HL-60 (cell line): ENCODE measurements at regions not wholly inside any gene's neighbourhood (a gene's known extent, or its start where the extent isn't known, plus 50 kb on each side); places are given as distances from the start of the nearest gene placed in this dataset.

ENCODE experiments used
- DNase-seq, 2 experiments: peaks; one replicate each; pipeline ENCODE4 v3.0.0-alpha.2; 2010 to 2020; ENCODE audit warnings: low read depth in 1 of 2, low spot score in 1 of 2
- H3K27ac ChIP-seq: fragments of 250-450 bp; sonication (Bioruptor Pico); replicated peaks from 2 replicates; pipeline ENCODE4 v1.5.1; 2020; ENCODE audit warnings: mild to moderate bottlenecking, moderate library complexity
- H3K27me3 ChIP-seq: fragments of 250-450 bp; sonication (Bioruptor Pico); 2 replicates; pipeline ENCODE4 v1.5.1; 2021; ENCODE audit warnings: mild to moderate bottlenecking, moderate library complexity; ENCODE audit not compliant: insufficient read depth, poor library complexity, severe bottlenecking
- H3K4me3 ChIP-seq: replicated peaks from 2 replicates; pipeline ENCODE4 v1.5.1; 2011; ENCODE audit warnings: mild to moderate bottlenecking, control low read depth, low read length; ENCODE audit not compliant: insufficient read depth
- GABPA ChIP-seq: IDR thresholded peaks from 2 replicates; pipeline ENCODE4 v1.6.1; 2012; ENCODE audit warnings: low read depth
- POLR2AphosphoS5 ChIP-seq: IDR thresholded peaks from 2 replicates; pipeline ENCODE4 v1.6.1; 2012; ENCODE audit warnings: low read depth
- SPI1 ChIP-seq: IDR thresholded peaks from 2 replicates; pipeline ENCODE4 v1.6.1; 2012; ENCODE audit warnings: low read depth, mild to moderate bottlenecking, borderline replicate concordance
- TF ChIP-seq, protein P1 (sequence below): IDR thresholded peaks from 2 replicates; pipeline ENCODE4 v1.6.1; 2012; ENCODE audit warnings: low read depth; ENCODE audit not compliant: insufficient replicate concordance
- TF ChIP-seq, protein P2 (sequence below): IDR thresholded peaks from one replicate; pipeline ENCODE4 v1.5.1; 2011; ENCODE audit warnings: low read length, control low read depth, inconsistent platforms; ENCODE audit not compliant: insufficient read depth

DNA sequence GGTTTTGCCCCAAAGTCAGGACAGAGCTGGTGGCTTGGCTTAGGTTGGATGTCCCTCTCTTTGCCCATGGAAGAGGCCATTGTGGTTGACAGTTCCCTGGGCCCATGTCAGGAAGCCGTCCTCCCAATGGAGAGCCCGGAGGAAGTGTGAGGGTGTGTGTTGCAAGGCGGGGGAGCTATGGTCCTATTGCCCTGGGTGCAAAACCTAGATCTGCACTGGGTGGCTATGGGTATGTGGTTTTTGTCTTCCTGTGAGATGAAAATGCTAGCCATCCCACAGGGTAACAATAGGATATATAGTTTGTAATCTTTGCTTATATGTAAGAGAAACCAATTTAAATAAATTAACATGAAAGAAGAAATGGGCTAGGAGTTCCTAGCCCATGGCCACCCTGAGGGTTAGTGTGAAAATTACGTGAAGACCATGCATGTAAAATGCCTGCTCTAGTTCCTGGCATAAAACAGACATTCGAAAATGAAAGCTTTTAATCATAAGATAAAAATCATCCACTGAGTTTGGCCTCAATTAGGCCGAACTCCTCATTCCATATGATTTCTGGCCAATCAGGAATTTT, 189.2 kb downstream of the PLPP4 start:
- Histone ChIP-seq H3K27me3 (peaks cover 2% of the 10 kb centered on the region), H3K4me3 (no peak overlapping the region), H3K27ac (no peak overlapping the region)
- TF ChIP-seq, protein P1, sequence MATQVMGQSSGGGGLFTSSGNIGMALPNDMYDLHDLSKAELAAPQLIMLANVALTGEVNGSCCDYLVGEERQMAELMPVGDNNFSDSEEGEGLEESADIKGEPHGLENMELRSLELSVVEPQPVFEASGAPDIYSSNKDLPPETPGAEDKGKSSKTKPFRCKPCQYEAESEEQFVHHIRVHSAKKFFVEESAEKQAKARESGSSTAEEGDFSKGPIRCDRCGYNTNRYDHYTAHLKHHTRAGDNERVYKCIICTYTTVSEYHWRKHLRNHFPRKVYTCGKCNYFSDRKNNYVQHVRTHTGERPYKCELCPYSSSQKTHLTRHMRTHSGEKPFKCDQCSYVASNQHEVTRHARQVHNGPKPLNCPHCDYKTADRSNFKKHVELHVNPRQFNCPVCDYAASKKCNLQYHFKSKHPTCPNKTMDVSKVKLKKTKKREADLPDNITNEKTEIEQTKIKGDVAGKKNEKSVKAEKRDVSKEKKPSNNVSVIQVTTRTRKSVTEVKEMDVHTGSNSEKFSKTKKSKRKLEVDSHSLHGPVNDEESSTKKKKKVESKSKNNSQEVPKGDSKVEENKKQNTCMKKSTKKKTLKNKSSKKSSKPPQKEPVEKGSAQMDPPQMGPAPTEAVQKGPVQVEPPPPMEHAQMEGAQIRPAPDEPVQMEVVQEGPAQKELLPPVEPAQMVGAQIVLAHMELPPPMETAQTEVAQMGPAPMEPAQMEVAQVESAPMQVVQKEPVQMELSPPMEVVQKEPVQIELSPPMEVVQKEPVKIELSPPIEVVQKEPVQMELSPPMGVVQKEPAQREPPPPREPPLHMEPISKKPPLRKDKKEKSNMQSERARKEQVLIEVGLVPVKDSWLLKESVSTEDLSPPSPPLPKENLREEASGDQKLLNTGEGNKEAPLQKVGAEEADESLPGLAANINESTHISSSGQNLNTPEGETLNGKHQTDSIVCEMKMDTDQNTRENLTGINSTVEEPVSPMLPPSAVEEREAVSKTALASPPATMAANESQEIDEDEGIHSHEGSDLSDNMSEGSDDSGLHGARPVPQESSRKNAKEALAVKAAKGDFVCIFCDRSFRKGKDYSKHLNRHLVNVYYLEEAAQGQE: no peak
- TF ChIP-seq GABPA: no peak
- TF ChIP-seq POLR2AphosphoS5: no peak
- TF ChIP-seq, protein P2, sequence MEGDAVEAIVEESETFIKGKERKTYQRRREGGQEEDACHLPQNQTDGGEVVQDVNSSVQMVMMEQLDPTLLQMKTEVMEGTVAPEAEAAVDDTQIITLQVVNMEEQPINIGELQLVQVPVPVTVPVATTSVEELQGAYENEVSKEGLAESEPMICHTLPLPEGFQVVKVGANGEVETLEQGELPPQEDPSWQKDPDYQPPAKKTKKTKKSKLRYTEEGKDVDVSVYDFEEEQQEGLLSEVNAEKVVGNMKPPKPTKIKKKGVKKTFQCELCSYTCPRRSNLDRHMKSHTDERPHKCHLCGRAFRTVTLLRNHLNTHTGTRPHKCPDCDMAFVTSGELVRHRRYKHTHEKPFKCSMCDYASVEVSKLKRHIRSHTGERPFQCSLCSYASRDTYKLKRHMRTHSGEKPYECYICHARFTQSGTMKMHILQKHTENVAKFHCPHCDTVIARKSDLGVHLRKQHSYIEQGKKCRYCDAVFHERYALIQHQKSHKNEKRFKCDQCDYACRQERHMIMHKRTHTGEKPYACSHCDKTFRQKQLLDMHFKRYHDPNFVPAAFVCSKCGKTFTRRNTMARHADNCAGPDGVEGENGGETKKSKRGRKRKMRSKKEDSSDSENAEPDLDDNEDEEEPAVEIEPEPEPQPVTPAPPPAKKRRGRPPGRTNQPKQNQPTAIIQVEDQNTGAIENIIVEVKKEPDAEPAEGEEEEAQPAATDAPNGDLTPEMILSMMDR: no peak
- TF ChIP-seq SPI1: no peak
- DNase-seq: no peak

DNA sequence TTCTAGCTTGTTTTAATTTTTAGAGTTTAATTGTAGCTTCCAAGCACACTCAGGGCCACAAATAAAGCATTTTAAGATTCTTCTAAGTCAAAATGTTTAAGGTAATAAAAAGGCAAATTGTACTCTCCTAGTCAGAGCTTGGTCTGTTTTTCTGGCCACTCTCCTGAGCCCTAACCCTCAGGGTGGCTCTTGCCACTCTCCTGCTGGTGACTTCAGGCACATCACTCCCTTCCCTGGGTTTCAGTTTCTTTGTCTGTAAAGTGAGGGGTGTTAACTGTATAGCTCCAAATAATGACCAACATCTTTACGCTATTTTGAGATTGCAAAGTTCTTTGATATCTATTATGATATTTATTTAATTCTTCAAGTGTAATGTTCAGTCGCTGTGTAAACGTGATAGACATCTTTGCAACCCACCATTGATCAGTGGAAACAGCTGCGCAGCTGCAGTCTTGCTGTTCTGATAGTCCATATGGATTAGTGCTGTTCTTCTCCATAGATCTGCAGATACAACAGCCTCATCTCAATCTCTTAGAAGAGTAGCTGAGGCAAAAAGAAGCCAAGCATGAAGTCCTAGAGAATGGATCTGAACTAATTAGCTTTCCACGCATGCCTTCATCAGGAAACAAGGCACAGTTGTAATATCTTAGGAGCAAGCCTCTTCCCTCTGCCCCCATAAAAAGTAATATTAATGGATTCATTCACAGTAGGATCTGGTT, 189.9 kb downstream of the PLPP4 start:
- no peak overlapping the region for H3K4me3 ChIP-seq
- TF ChIP-seq SPI1: no peak
- no peak for TF ChIP-seq POLR2AphosphoS5
- TF ChIP-seq GABPA: no peak
- TF ChIP-seq, protein P2: no peak
- TF ChIP-seq, protein P1: no peak
- H3K27me3 ChIP-seq: peaks cover 2% of the 10 kb centered on the region
- no peak for DNase-seq
- no peak overlapping the region for H3K27ac ChIP-seq

DNA sequence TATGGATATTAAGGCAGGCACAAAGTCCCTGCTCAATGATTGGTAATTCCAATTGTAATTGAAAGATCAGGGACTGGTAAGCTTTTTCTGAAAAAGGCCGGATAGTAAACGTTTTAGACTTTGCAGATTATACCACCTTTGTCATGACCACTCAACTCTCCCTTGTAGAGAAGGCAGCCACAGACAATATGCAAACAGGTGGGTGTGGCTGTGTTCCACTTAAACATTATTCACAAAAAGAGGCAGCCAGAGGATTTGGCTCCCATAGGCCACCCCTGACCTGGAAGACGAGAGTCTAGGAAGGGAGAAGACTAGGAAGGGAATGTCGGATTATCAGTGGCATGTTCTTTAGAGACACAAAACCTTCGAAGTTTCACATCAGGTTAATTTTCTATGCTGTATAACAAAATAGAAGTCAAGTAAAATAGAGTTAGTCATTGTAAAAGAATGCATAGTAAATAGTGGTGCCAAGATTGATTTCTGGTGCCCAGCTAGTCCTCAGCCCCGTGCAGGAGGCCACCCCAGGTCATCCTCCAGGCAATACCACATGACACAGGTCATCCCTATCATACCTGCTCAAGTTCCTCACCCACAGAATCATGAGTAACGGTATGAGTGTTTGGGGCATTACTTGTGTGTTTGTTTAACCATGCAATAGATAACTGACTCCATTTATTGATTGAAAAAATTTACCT, 193.8 kb downstream of the PLPP4 start:
- DNase-seq: no peak
- Histone ChIP-seq H3K27me3 (peaks cover 4% of the 10 kb centered on the region), H3K27ac (no peak overlapping the region), H3K4me3 (no peak overlapping the region)
- TF ChIP-seq GABPA (no peak), POLR2AphosphoS5 (no peak)
- TF ChIP-seq, protein P2: no peak
